ENCODE measurements at regions not wholly inside any gene's neighbourhood (a gene's known extent, or its start where the extent isn't known, plus 50 kb on each side); places are given as distances from the start of the nearest gene placed in this dataset.

GRCh38 chr18:78454221-78454620 is 525.4 kb upstream of the SALL3 start:
- no peaks in the 10 kb centered on the region for H3K36me3 ChIP-seq (ENCODE audit: insufficient read depth, low read length)
- TF ChIP-seq POLR2AphosphoS5 (IDR thresholded peaks at IDR 0.05), result no peak
- no peak for TF ChIP-seq EP300 (conservative IDR thresholded peaks at IDR 0.05; ENCODE audit: poor library complexity, severe bottlenecking)
- TF ChIP-seq CTCF (IDR thresholded peaks at IDR 0.05; ENCODE audit: poor library complexity, severe bottlenecking), result no peak
- TF ChIP-seq RAD21 (conservative IDR thresholded peaks at IDR 0.05), result no peak
- no peak for TF ChIP-seq TAF1 (IDR thresholded peaks at IDR 0.05; ENCODE audit: low read depth)
- TF ChIP-seq, protein P1, sequence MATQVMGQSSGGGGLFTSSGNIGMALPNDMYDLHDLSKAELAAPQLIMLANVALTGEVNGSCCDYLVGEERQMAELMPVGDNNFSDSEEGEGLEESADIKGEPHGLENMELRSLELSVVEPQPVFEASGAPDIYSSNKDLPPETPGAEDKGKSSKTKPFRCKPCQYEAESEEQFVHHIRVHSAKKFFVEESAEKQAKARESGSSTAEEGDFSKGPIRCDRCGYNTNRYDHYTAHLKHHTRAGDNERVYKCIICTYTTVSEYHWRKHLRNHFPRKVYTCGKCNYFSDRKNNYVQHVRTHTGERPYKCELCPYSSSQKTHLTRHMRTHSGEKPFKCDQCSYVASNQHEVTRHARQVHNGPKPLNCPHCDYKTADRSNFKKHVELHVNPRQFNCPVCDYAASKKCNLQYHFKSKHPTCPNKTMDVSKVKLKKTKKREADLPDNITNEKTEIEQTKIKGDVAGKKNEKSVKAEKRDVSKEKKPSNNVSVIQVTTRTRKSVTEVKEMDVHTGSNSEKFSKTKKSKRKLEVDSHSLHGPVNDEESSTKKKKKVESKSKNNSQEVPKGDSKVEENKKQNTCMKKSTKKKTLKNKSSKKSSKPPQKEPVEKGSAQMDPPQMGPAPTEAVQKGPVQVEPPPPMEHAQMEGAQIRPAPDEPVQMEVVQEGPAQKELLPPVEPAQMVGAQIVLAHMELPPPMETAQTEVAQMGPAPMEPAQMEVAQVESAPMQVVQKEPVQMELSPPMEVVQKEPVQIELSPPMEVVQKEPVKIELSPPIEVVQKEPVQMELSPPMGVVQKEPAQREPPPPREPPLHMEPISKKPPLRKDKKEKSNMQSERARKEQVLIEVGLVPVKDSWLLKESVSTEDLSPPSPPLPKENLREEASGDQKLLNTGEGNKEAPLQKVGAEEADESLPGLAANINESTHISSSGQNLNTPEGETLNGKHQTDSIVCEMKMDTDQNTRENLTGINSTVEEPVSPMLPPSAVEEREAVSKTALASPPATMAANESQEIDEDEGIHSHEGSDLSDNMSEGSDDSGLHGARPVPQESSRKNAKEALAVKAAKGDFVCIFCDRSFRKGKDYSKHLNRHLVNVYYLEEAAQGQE (IDR thresholded peaks at IDR 0.05; ENCODE audit: borderline replicate concordance), result no peak
- TF ChIP-seq MXI1 (conservative IDR thresholded peaks at IDR 0.05; ENCODE audit: poor library complexity, severe bottlenecking), result no peak
- no peak for TF ChIP-seq SMC3 (conservative IDR thresholded peaks at IDR 0.05; ENCODE audit: poor library complexity)
- no peak for TF ChIP-seq EZH2 (IDR thresholded peaks at IDR 0.05; ENCODE audit: borderline replicate concordance, insufficient read depth, low read length, poor library complexity, severe bottlenecking)

DNA sequence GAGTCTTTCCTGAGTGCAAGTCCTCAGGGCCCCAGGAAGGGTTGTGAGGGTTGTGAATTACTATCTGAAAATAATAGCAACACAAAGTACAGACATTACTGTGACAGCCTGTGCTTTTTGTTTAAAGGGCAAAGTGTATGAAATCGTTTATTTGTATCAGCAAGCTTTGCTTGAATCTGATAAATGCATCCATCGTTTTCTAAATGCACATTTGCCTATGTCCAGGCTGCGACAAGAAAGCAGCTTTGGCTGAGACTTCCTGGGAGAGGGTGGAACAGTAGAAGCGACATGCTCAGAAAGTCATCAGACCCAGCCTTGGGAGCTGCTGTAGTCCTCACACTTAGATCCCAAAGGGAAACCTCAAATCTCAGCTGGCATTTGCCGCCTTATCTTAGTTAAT is 524.2 kb upstream of the SALL3 start:
- no peak for TF ChIP-seq MXI1 (conservative IDR thresholded peaks at IDR 0.05; ENCODE audit: poor library complexity, severe bottlenecking)
- TF ChIP-seq CTCF (IDR thresholded peaks at IDR 0.05; ENCODE audit: poor library complexity, severe bottlenecking), result no peak
- TF ChIP-seq EZH2 (IDR thresholded peaks at IDR 0.05; ENCODE audit: borderline replicate concordance, insufficient read depth, low read length, poor library complexity, severe bottlenecking), result no peak
- TF ChIP-seq EP300 (conservative IDR thresholded peaks at IDR 0.05; ENCODE audit: poor library complexity, severe bottlenecking), result no peak
- TF ChIP-seq, protein P1 (IDR thresholded peaks at IDR 0.05; ENCODE audit: borderline replicate concordance), result no peak
- no peak for TF ChIP-seq TAF1 (IDR thresholded peaks at IDR 0.05; ENCODE audit: low read depth)
- TF ChIP-seq SMC3 (conservative IDR thresholded peaks at IDR 0.05; ENCODE audit: poor library complexity), result no peak
- TF ChIP-seq POLR2AphosphoS5 (IDR thresholded peaks at IDR 0.05), result no peak
- Histone ChIP-seq H3F3A (ENCODE audit: insufficient read depth, low read length, poor library complexity, severe bottlenecking) (no peaks in the 10 kb centered on the region), H3K4me3 (ENCODE audit: low read length) (no peak overlapping the region), H2AFZ (ENCODE audit: low read depth, low read length) (no peak overlapping the region), H3K9me2 (ENCODE audit: insufficient read depth, low read length) (no peaks in the 10 kb centered on the region), H3K4me2 (ENCODE audit: low read length) (no peak overlapping the region), H3K79me2 (replicated peaks; ENCODE audit: insufficient read depth, low read length) (no peaks in the 10 kb centered on the region), H3K27ac (ENCODE audit: low read length) (no peak overlapping the region), H3K9ac (ENCODE audit: low read length) (no peak overlapping the region), H4K20me1 (ENCODE audit: insufficient read depth) (no peaks in the 10 kb centered on the region), H3K36me3 (ENCODE audit: insufficient read depth, low read length) (no peaks in the 10 kb centered on the region), H3K27me3 (ENCODE audit: insufficient read depth, low read depth, low read length) (no peaks in the 10 kb centered on the region), H3K9me3 (ENCODE audit: low read length) (no peaks in the 10 kb centered on the region)

More at GRCh38 chr18:78454221-78454620, 525.4 kb upstream of the SALL3 start:
- Histone ChIP-seq H2AFZ (ENCODE audit: low read depth, low read length) (no peak overlapping the region), H3K27ac (ENCODE audit: low read length) (no peak overlapping the region), H3K4me3 (ENCODE audit: low read length) (no peak overlapping the region), H3K9me2 (ENCODE audit: insufficient read depth, low read length) (no peaks in the 10 kb centered on the region), H3K79me2 (replicated peaks; ENCODE audit: insufficient read depth, low read length) (no peaks in the 10 kb centered on the region), H3K4me2 (ENCODE audit: low read length) (no peak overlapping the region), H3K27me3 (ENCODE audit: insufficient read depth, low read depth, low read length) (no peaks in the 10 kb centered on the region), H4K20me1 (ENCODE audit: insufficient read depth) (no peaks in the 10 kb centered on the region), H3F3A (ENCODE audit: insufficient read depth, low read length, poor library complexity, severe bottlenecking) (no peaks in the 10 kb centered on the region), H3K9me3 (ENCODE audit: low read length) (no peaks in the 10 kb centered on the region), H3K9ac (ENCODE audit: low read length) (no peak overlapping the region)
